CD4-positive, CD25-positive, alpha-beta regulatory T cell (primary cell): ENCODE measurements at regions not wholly inside any gene's neighbourhood (a gene's known extent, or its start where the extent isn't known, plus 50 kb on each side); places are given as distances from the start of the nearest gene placed in this dataset.

ENCODE experiments used
- ATAC-seq, 2 donors: fragments of 150-1000 bp; cut with Tn5 transposase; one replicate each; pipeline ENCODE4 v1.10.0; 2021; ENCODE audit warnings: low read depth in 2 of 2, moderate number of reproducible peaks in 2 of 2, moderate library complexity in 1 of 2
- DNase-seq, 3 donors: peaks; one replicate each; pipeline versions ENCODE4 v3.0.0 to v3.0.0-alpha.2; 2012 to 2022; ENCODE audit warnings: mixed read lengths in 1 of 3
- H3K27ac ChIP-seq: one replicate; pipeline ENCODE4 v1.7.0; 2013; ENCODE audit warnings: mild to moderate bottlenecking, low read length; ENCODE audit not compliant: insufficient read depth, poor library complexity, severe bottlenecking
- H3K27me3 ChIP-seq: one replicate; pipeline ENCODE4 v1.7.0; 2013; ENCODE audit warnings: low read length; ENCODE audit not compliant: control insufficient read depth, insufficient read depth
- H3K36me3 ChIP-seq: one replicate; pipeline ENCODE4 v1.7.0; 2013; ENCODE audit warnings: mild to moderate bottlenecking, low read length, moderate library complexity; ENCODE audit not compliant: control insufficient read depth, insufficient read depth
- H3K4me1 ChIP-seq: 2 replicates; pipeline ENCODE4 v1.7.0; 2013; ENCODE audit warnings: mild to moderate bottlenecking, low read length; ENCODE audit not compliant: insufficient read depth, control insufficient read depth, poor library complexity, severe bottlenecking
- H3K4me3 ChIP-seq: one replicate; pipeline ENCODE4 v1.7.0; 2013; ENCODE audit warnings: low read depth, mild to moderate bottlenecking, low read length, moderate library complexity
- H3K9me3 ChIP-seq, 2 experiments: 1 replicate in 1 of 2; 2 replicates in 1 of 2; pipeline ENCODE4 v1.7.0; 2013; ENCODE audit warnings: low read length in 2 of 2, mild to moderate bottlenecking in 1 of 2, moderate library complexity in 1 of 2; ENCODE audit not compliant: control insufficient read depth in 2 of 2
- H3K27ac Mint-ChIP-seq, 3 donors: one replicate each; pipeline ENCODE4 v1.8.0; 2020 to 2022; ENCODE audit warnings: mild to moderate bottlenecking in 3 of 3, mixed read lengths in 3 of 3, moderate library complexity in 2 of 3
- H3K27me3 Mint-ChIP-seq: one replicate; pipeline ENCODE4 v1.8.0; 2022; ENCODE audit warnings: mild to moderate bottlenecking, mixed read lengths
- H3K36me3 Mint-ChIP-seq: one replicate; pipeline ENCODE4 v1.8.0; 2020; ENCODE audit warnings: mixed read lengths
- H3K4me1 Mint-ChIP-seq, 4 donors: one replicate each; pipeline ENCODE4 v1.8.0; 2020 to 2022; ENCODE audit warnings: mixed read lengths in 4 of 4, mild to moderate bottlenecking in 1 of 4
- H3K4me3 Mint-ChIP-seq, 4 donors: one replicate each; pipeline ENCODE4 v1.8.0; 2020 to 2022; ENCODE audit warnings: mild to moderate bottlenecking in 4 of 4, mixed read lengths in 4 of 4, moderate library complexity in 3 of 4
- H3K9me3 Mint-ChIP-seq, 7 donors: one replicate each; pipeline ENCODE4 v1.8.0; 2020 to 2022; ENCODE audit warnings: mixed read lengths in 7 of 7, mild to moderate bottlenecking in 3 of 7, moderate library complexity in 2 of 7

- no peaks in the 10 kb centered on the region for H3K36me3 Mint-ChIP-seq
- H3K4me3 Mint-ChIP-seq, result no peak overlapping the region
- Histone ChIP-seq H3K27me3 (no peaks in the 10 kb centered on the region), H3K36me3 (no peaks in the 10 kb centered on the region), H3K27ac (no peak overlapping the region), H3K4me1 (no peaks in the 10 kb centered on the region), H3K4me3 (no peak overlapping the region), H3K9me3 (no peaks in the 10 kb centered on the region)
- no peak overlapping the region for H3K27ac Mint-ChIP-seq
- H3K27me3 Mint-ChIP-seq, result peaks cover 20% of the 10 kb centered on the region
- H3K4me1 Mint-ChIP-seq, result no peaks in the 10 kb centered on the region
- DNase-seq (no peak), ATAC-seq (no peak)
- H3K9me3 Mint-ChIP-seq, result no peaks in the 10 kb centered on the region
These were observed 164.8 kb upstream of the KL start for GRCh38 chr13:32851083-32852069.

DNA sequence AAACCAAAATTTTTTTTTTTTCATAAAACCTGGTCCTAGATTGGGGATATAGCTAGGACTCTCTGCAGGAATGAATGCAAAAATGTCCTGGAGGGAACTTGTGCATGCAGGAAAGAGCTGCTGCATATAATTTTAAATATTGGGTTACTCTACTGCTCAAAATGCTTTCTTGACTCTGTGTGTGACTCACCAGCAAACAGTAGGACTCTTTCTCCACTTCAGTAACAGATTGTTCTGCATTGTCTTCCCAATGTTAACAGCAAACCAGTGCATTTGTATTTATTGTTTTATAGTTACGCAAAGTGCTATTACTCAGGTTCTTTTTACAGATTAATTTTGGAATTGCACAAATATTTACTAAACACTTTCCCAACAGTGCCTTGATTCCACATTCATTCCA lies 163.7 kb upstream of the KL start:
- Histone ChIP-seq H3K27me3 (no peaks in the 10 kb centered on the region), H3K9me3 (no peaks in the 10 kb centered on the region), H3K4me1 (no peaks in the 10 kb centered on the region), H3K36me3 (no peaks in the 10 kb centered on the region), H3K4me3 (no peak overlapping the region), H3K27ac (no peak overlapping the region)
- H3K9me3 Mint-ChIP-seq, result no peaks in the 10 kb centered on the region
- ATAC-seq, result no peak
- H3K36me3 Mint-ChIP-seq, result no peaks in the 10 kb centered on the region
- H3K27ac Mint-ChIP-seq, result no peak overlapping the region
- no peak overlapping the region for H3K4me3 Mint-ChIP-seq
- DNase-seq, result no peak
- peaks cover 20% of the 10 kb centered on the region for H3K27me3 Mint-ChIP-seq
- no peaks in the 10 kb centered on the region for H3K4me1 Mint-ChIP-seq

- Histone ChIP-seq H3K27me3 (no peaks in the 10 kb centered on the region), H3K4me3 (no peak overlapping the region), H3K4me1 (no peaks in the 10 kb centered on the region), H3K36me3 (no peaks in the 10 kb centered on the region), H3K9me3 (peaks cover 8 to 9% of the 10 kb centered on the region in 2 experiments), H3K27ac (no peak overlapping the region)
- H3K27me3 Mint-ChIP-seq, result peaks cover 12% of the 10 kb centered on the region
- no peak overlapping the region for H3K27ac Mint-ChIP-seq
- ATAC-seq (no peak), DNase-seq (no peak)
- no peaks in the 10 kb centered on the region for H3K36me3 Mint-ChIP-seq
- H3K9me3 Mint-ChIP-seq, result no peaks in the 10 kb centered on the region
- H3K4me3 Mint-ChIP-seq, result no peak overlapping the region
- no peaks in the 10 kb centered on the region for H3K4me1 Mint-ChIP-seq
These were observed 159.1 kb upstream of the KL start for GRCh38 chr13:32857077-32857476.

DNA sequence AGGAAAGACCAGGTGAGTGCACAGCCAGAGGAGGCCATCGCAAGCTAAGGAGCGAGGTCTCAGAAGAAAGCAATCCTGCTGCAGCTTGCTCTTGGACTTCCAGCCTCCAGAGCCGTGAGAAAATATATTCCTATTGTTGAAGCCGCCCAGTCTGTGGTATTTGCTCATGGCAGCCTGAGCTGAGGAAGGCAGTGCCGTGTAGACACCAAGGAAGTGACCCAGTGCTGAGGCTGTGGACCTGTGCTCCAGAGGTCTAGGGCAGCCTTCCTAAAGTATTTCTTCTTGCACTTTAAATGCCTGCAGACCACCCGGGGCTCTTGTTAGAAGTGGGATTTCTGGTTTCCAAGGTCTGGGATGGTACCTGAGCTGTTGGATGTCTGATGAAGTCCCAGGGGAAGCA lies 158.5 kb upstream of the KL start:
- no peak overlapping the region for H3K4me3 Mint-ChIP-seq
- no peak overlapping the region for H3K27ac ChIP-seq
- H3K4me3 ChIP-seq, result no peak overlapping the region
- H3K27ac Mint-ChIP-seq, result no peak overlapping the region
- H3K36me3 Mint-ChIP-seq, result no peaks in the 10 kb centered on the region
- H3K27me3 Mint-ChIP-seq, result peaks cover 10% of the 10 kb centered on the region
- no peaks in the 10 kb centered on the region for H3K9me3 Mint-ChIP-seq
- no peaks in the 10 kb centered on the region for H3K27me3 ChIP-seq
- no peaks in the 10 kb centered on the region for H3K36me3 ChIP-seq
- peaks cover 8 to 9% of the 10 kb centered on the region in 2 experiments for H3K9me3 ChIP-seq
- ATAC-seq (no peak), DNase-seq (no peak)
- H3K4me1 ChIP-seq, result no peaks in the 10 kb centered on the region
- no peaks in the 10 kb centered on the region for H3K4me1 Mint-ChIP-seq

GRCh38 chr13:32859707-32860292 lies 156.4 kb upstream of the KL start:
- no peak for ATAC-seq
- Histone ChIP-seq H3K36me3 (no peaks in the 10 kb centered on the region), H3K27me3 (no peaks in the 10 kb centered on the region), H3K4me3 (no peak overlapping the region), H3K9me3 (peaks cover 8 to 9% of the 10 kb centered on the region in 2 experiments), H3K27ac (no peak overlapping the region), H3K4me1 (no peaks in the 10 kb centered on the region)
- no peaks in the 10 kb centered on the region for H3K27me3 Mint-ChIP-seq
- DNase-seq, result no peak
- no peaks in the 10 kb centered on the region for H3K4me1 Mint-ChIP-seq
- no peaks in the 10 kb centered on the region for H3K36me3 Mint-ChIP-seq
- no peak overlapping the region for H3K4me3 Mint-ChIP-seq
- H3K27ac Mint-ChIP-seq, result no peak overlapping the region
- no peaks in the 10 kb centered on the region for H3K9me3 Mint-ChIP-seq

DNA sequence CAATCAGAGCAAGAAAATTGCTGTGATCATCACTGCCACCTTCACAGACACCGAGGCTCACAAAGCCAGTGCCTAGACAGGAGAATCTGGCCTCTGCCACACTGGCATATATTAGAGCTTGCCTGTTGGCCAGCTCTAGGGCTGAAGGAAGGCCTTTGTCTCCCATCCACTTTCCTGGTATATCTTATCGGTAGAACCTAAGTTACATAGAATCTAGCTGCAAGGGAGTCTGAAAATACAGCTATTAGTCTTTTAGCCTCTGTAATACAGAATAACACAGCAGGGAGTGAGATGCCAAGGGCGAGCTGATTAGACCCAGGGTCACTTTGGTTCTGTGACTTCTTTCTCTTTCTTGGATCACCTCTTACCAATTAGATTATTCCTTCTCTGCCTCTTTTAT lies 154.9 kb upstream of the KL start:
- ATAC-seq (no peak), DNase-seq (no peak)
- no peaks in the 10 kb centered on the region for H3K4me1 Mint-ChIP-seq
- Histone ChIP-seq H3K9me3 (peaks cover 8 to 9% of the 10 kb centered on the region in 2 experiments), H3K36me3 (no peaks in the 10 kb centered on the region), H3K27me3 (no peaks in the 10 kb centered on the region), H3K27ac (no peak overlapping the region), H3K4me1 (no peaks in the 10 kb centered on the region), H3K4me3 (no peak overlapping the region)
- H3K4me3 Mint-ChIP-seq, result no peak overlapping the region
- no peaks in the 10 kb centered on the region for H3K9me3 Mint-ChIP-seq
- no peak overlapping the region for H3K27ac Mint-ChIP-seq
- H3K27me3 Mint-ChIP-seq, result no peaks in the 10 kb centered on the region
- H3K36me3 Mint-ChIP-seq, result no peaks in the 10 kb centered on the region

DNA sequence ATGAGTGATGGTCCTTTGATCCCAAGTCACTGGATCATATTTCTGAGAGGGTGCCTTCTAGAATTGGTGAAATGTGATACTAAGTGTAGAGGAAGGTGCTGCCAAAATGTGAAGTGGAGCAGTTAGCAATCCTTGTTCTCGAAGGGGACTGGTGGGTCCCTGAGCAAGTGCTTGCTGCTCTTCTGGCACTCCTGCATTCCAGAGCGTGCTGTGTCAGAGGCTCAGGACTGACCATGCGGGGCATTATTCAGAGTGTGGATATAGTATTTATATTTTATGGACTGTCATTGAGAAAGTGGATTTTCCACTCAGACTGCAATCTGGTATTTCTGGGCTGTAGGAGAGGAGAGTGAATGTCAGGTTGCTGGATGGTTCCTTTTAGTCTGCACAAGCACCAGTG lies 152.6 kb upstream of the KL start:
- Mint-ChIP-seq H3K4me1 (no peaks in the 10 kb centered on the region), H3K27ac (no peak overlapping the region), H3K9me3 (peaks cover 0 to 2% (median 0%) of the 10 kb centered on the region in 7 donors), H3K36me3 (no peaks in the 10 kb centered on the region), H3K27me3 (peaks cover 5% of the 10 kb centered on the region), H3K4me3 (no peak overlapping the region)
- no peaks in the 10 kb centered on the region for H3K4me1 ChIP-seq
- no peaks in the 10 kb centered on the region for H3K27me3 ChIP-seq
- H3K4me3 ChIP-seq, result no peak overlapping the region
- DNase-seq, result no peak
- peaks cover 8 to 9% of the 10 kb centered on the region in 2 experiments for H3K9me3 ChIP-seq
- no peak for ATAC-seq
- H3K36me3 ChIP-seq, result no peaks in the 10 kb centered on the region
- no peak overlapping the region for H3K27ac ChIP-seq
